ENCODE measurements at regions not wholly inside any gene's neighbourhood (a gene's known extent, or its start where the extent isn't known, plus 50 kb on each side); places are given as distances from the start of the nearest gene placed in this dataset.

- Histone ChIP-seq H3K79me2 (ENCODE audit: control insufficient read depth, insufficient read depth, low read length) (no peaks in the 10 kb centered on the region), H3K9ac (replicated peaks; ENCODE audit: extremely low read depth, insufficient read depth, low read length) (no peak overlapping the region), H3K27ac (ENCODE audit: insufficient read depth, low read depth, low read length) (no peak overlapping the region), H3K9me1 (replicated peaks; ENCODE audit: control insufficient read depth, extremely low read depth, insufficient read depth, low read length) (no peaks in the 10 kb centered on the region), H3K4me3 (replicated peaks in 1 of 3; ENCODE audit: insufficient read depth in 1 of 3, low read depth in 1 of 3, low read length in 3 of 3) (no peak overlapping the region), H2AFZ (ENCODE audit: low read depth, low read length) (no peak overlapping the region), H3K9me3 (replicated peaks; ENCODE audit: control insufficient read depth, insufficient read depth, low read length) (no peaks in the 10 kb centered on the region), H4K20me1 (replicated peaks; ENCODE audit: control insufficient read depth, extremely low read depth, insufficient read depth, low read length) (no peaks in the 10 kb centered on the region), H3K4me1 (ENCODE audit: control insufficient read depth, extremely low read depth, insufficient read depth, low read length) (no peaks in the 10 kb centered on the region), H3K27me3 (ENCODE audit: control insufficient read depth in 2 of 2, insufficient read depth in 2 of 2, low read length in 2 of 2) (no peaks in the 10 kb centered on the region), H3K4me2 (ENCODE audit: insufficient read depth, low read length) (no peak overlapping the region), H3K36me3 (ENCODE audit: control insufficient read depth in 2 of 2, extremely low read depth in 1 of 2, insufficient read depth in 2 of 2, low read length in 2 of 2) (no peaks in the 10 kb centered on the region)
- TF ChIP-seq MYC (IDR thresholded peaks at IDR 0.05; ENCODE audit: low read depth, low read length) (no peak), MAX (IDR thresholded peaks at IDR 0.05; ENCODE audit: insufficient read depth, insufficient read length) (no peak), POLR2AphosphoS5 (IDR thresholded peaks at IDR 0.05; ENCODE audit: insufficient read depth, low read depth, low read length) (no peak), CTCF (IDR thresholded peaks at IDR 0.05; ENCODE audit: extremely low read depth in 1 of 2, insufficient read depth in 1 of 2, low read depth in 1 of 2, low read length in 2 of 2) (no peak), POLR2A (IDR thresholded peaks at IDR 0.05; ENCODE audit: low read depth, low read length) (no peak), FOS (IDR thresholded peaks at IDR 0.05; ENCODE audit: borderline replicate concordance, insufficient read depth, low read length) (no peak), GATA2 (IDR thresholded peaks at IDR 0.05; ENCODE audit: insufficient read depth, insufficient read length, low read depth, low read length) (no peak), EZH2 (IDR thresholded peaks at IDR 0.05; ENCODE audit: borderline replicate concordance, low read depth, low read length, severe bottlenecking) (no peak), JUN (IDR thresholded peaks at IDR 0.05; ENCODE audit: borderline replicate concordance, insufficient read depth, insufficient read length, low read depth) (no peak)
- BruUV-seq (replicated peaks) = no TSS peak
- DNase-seq (ENCODE audit: low read depth, low spot score) = no peak
- intact Hi-C loops (cut with micrococcal nuclease) = no loop called here
- POLR2A ChIA-PET = no interaction called here
- dilution Hi-C loops (cut with MboI; ENCODE audit: extremely low pct_ligation_motif_present, low sequenced_read_pairs) = no loop called here
- no peak for FAIRE-seq
- CTCF ChIA-PET = no interaction called here
These were observed 802.3 kb downstream of the LIG4 start for GRCh38 chr13:107413005-107413404.
